ENCODE measurements at regions not wholly inside any gene's neighbourhood (a gene's known extent, or its start where the extent isn't known, plus 50 kb on each side); places are given as distances from the start of the nearest gene placed in this dataset.

GRCh38 chr2:156812496-156812895 is 376.3 kb downstream of the GPD2 start:
- Histone ChIP-seq H3K4me1 (ENCODE audit: control insufficient read depth in 2 of 2, insufficient read depth in 1 of 2, low read depth in 1 of 2, low read length in 2 of 2) (no peaks in the 10 kb centered on the region), H4K8ac (ENCODE audit: low read depth, low read length) (no peak overlapping the region), H3K9me3 (replicated peaks in 1 of 2; ENCODE audit: control insufficient read depth in 2 of 2, insufficient read depth in 1 of 2, low read depth in 1 of 2, low read length in 2 of 2) (no peaks in the 10 kb centered on the region), H3K27ac (replicated peaks; ENCODE audit: low read length) (no peak overlapping the region), H3K4ac (ENCODE audit: low read length) (no peak overlapping the region), H3K79me1 (ENCODE audit: low read depth, low read length) (no peaks in the 10 kb centered on the region), H2AK5ac (ENCODE audit: low read depth, low read length) (no peak overlapping the region), H2BK120ac (ENCODE audit: low read depth, low read length) (no peak overlapping the region), H2BK15ac (ENCODE audit: low read length) (no peak overlapping the region), H3K18ac (ENCODE audit: low read length) (no peak overlapping the region), H3K9ac (ENCODE audit: low read depth, low read length, poor library complexity) (no peak overlapping the region), H3K14ac (ENCODE audit: low read length) (no peak overlapping the region), H2AFZ (ENCODE audit: low read length) (no peak overlapping the region), H2BK5ac (ENCODE audit: low read length) (no peak overlapping the region), H3K4me2 (ENCODE audit: insufficient read depth, low read length, poor library complexity, severe bottlenecking) (no peak overlapping the region), H3K4me3 (ENCODE audit: low read length in 2 of 2) (no peak overlapping the region), H3K27me3 (ENCODE audit: control insufficient read depth in 3 of 3, insufficient read depth in 3 of 3, low read depth in 1 of 3, low read length in 3 of 3) (no peaks in the 10 kb centered on the region), H3K36me3 (replicated peaks in 1 of 2; ENCODE audit: control insufficient read depth in 2 of 2, insufficient read depth in 2 of 2, low read length in 2 of 2) (no peaks in the 10 kb centered on the region), H2BK12ac (ENCODE audit: low read length) (no peak overlapping the region), H3K23ac (ENCODE audit: low read depth, low read length, poor library complexity) (no peak overlapping the region), H4K91ac (ENCODE audit: low read depth, low read length, poor library complexity) (no peak overlapping the region)
- no peak for DNase-seq (ENCODE audit: low spot score)
- no CpG with 5 or more reads among the region's 1 CpG for WGBS, 2 donors (ENCODE audit: extremely low coverage in 2 of 2, insufficient read length in 2 of 2, insufficient replicate concordance in 1 of 2)

- Histone ChIP-seq H3K36me3 (replicated peaks in 1 of 2; ENCODE audit: control insufficient read depth in 2 of 2, insufficient read depth in 2 of 2, low read length in 2 of 2) (no peaks in the 10 kb centered on the region), H3K4me1 (ENCODE audit: control insufficient read depth in 2 of 2, insufficient read depth in 1 of 2, low read depth in 1 of 2, low read length in 2 of 2) (no peaks in the 10 kb centered on the region), H3K4me3 (ENCODE audit: low read length in 2 of 2) (no peak overlapping the region), H4K91ac (ENCODE audit: low read depth, low read length, poor library complexity) (no peak overlapping the region), H2BK120ac (ENCODE audit: low read depth, low read length) (no peak overlapping the region), H3K14ac (ENCODE audit: low read length) (no peak overlapping the region), H2BK15ac (ENCODE audit: low read length) (no peak overlapping the region), H3K79me1 (ENCODE audit: low read depth, low read length) (no peaks in the 10 kb centered on the region), H3K4me2 (ENCODE audit: insufficient read depth, low read length, poor library complexity, severe bottlenecking) (no peak overlapping the region), H4K8ac (ENCODE audit: low read depth, low read length) (no peak overlapping the region), H3K27ac (replicated peaks; ENCODE audit: low read length) (no peak overlapping the region), H3K27me3 (ENCODE audit: control insufficient read depth in 3 of 3, insufficient read depth in 3 of 3, low read depth in 1 of 3, low read length in 3 of 3) (no peaks in the 10 kb centered on the region), H3K9me3 (replicated peaks in 1 of 2; ENCODE audit: control insufficient read depth in 2 of 2, insufficient read depth in 1 of 2, low read depth in 1 of 2, low read length in 2 of 2) (no peaks in the 10 kb centered on the region), H3K23ac (ENCODE audit: low read depth, low read length, poor library complexity) (no peak overlapping the region), H2AFZ (ENCODE audit: low read length) (no peak overlapping the region), H3K4ac (ENCODE audit: low read length) (no peak overlapping the region), H2BK12ac (ENCODE audit: low read length) (no peak overlapping the region), H3K9ac (ENCODE audit: low read depth, low read length, poor library complexity) (no peak overlapping the region), H2BK5ac (ENCODE audit: low read length) (no peak overlapping the region), H3K18ac (ENCODE audit: low read length) (no peak overlapping the region), H2AK5ac (ENCODE audit: low read depth, low read length) (no peak overlapping the region)
- WGBS, 2 donors (ENCODE audit: extremely low coverage in 2 of 2, insufficient read length in 2 of 2, insufficient replicate concordance in 1 of 2) = no CpG with 5 or more reads among the region's 1 CpG
- DNase-seq (ENCODE audit: low spot score) = no peak
Observed at GRCh38 chr2:156817430-156817829, 381.3 kb downstream of the GPD2 start.

DNA sequence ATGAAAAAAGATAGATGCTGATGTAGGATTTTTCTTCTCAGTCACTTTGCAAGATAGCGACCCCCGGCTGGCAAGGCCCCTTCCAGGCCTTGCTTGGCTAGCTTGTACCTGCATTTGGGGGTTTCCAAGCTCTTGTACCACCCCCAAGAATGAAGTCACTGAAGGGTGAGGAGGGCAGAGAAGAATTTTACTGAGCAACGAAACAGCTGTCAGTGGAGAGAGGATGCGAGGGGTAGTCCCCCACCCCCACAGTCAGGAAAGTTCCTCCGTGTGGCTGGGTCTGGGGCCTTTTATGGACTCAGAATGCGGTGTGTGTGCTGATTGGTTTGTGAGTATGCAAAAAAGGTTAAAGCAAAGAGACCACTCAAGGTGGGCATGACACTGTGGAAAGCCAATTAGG is 382.0 kb downstream of the GPD2 start:
- Histone ChIP-seq H3K79me1 (ENCODE audit: low read depth, low read length) (no peaks in the 10 kb centered on the region), H3K14ac (ENCODE audit: low read length) (no peak overlapping the region), H3K36me3 (replicated peaks in 1 of 2; ENCODE audit: control insufficient read depth in 2 of 2, insufficient read depth in 2 of 2, low read length in 2 of 2) (no peaks in the 10 kb centered on the region), H3K23ac (ENCODE audit: low read depth, low read length, poor library complexity) (no peak overlapping the region), H3K18ac (ENCODE audit: low read length) (no peak overlapping the region), H3K27me3 (ENCODE audit: control insufficient read depth in 3 of 3, insufficient read depth in 3 of 3, low read depth in 1 of 3, low read length in 3 of 3) (no peaks in the 10 kb centered on the region), H2BK5ac (ENCODE audit: low read length) (no peak overlapping the region), H2AFZ (ENCODE audit: low read length) (no peak overlapping the region), H3K27ac (replicated peaks; ENCODE audit: low read length) (no peak overlapping the region), H2AK5ac (ENCODE audit: low read depth, low read length) (no peak overlapping the region), H3K9ac (ENCODE audit: low read depth, low read length, poor library complexity) (no peak overlapping the region), H3K4me1 (ENCODE audit: control insufficient read depth in 2 of 2, insufficient read depth in 1 of 2, low read depth in 1 of 2, low read length in 2 of 2) (no peaks in the 10 kb centered on the region), H3K4ac (ENCODE audit: low read length) (no peak overlapping the region), H2BK120ac (ENCODE audit: low read depth, low read length) (no peak overlapping the region), H3K9me3 (replicated peaks in 1 of 2; ENCODE audit: control insufficient read depth in 2 of 2, insufficient read depth in 1 of 2, low read depth in 1 of 2, low read length in 2 of 2) (no peaks in the 10 kb centered on the region), H2BK12ac (ENCODE audit: low read length) (no peak overlapping the region), H2BK15ac (ENCODE audit: low read length) (no peak overlapping the region), H3K4me2 (ENCODE audit: insufficient read depth, low read length, poor library complexity, severe bottlenecking) (no peak overlapping the region), H4K8ac (ENCODE audit: low read depth, low read length) (no peak overlapping the region), H3K4me3 (ENCODE audit: low read length in 2 of 2) (no peak overlapping the region), H4K91ac (ENCODE audit: low read depth, low read length, poor library complexity) (no peak overlapping the region)
- no peak for DNase-seq (ENCODE audit: low spot score)
- no CpG with 5 or more reads among the region's 6 CpGs for WGBS, 2 donors (ENCODE audit: extremely low coverage in 2 of 2, insufficient read length in 2 of 2, insufficient replicate concordance in 1 of 2)

DNA sequence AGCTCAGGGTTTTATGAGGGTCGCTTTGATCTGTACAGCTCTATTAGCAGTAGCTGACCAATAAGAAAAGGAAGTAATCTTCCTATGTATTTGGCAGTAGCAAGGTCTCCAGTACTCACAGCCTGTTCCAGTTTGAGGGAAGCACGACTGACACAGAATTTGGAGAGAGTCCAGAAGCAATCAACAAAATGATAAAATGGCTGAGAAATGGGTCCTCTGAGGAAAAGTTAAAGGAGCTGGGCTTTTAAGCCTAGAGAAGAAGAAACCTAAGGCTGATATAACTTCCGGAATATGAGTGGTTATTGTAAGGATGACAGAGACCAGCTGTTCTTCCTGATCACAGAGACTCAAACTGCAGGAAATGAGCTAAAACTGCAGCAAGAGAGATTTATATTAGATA is 382.8 kb downstream of the GPD2 start:
- H3K23ac ChIP-seq (ENCODE audit: low read depth, low read length, poor library complexity) = no peak overlapping the region
- H4K91ac ChIP-seq (ENCODE audit: low read depth, low read length, poor library complexity) = no peak overlapping the region
- WGBS, 2 donors (ENCODE audit: extremely low coverage in 2 of 2, insufficient read length in 2 of 2, insufficient replicate concordance in 1 of 2) = no CpG with 5 or more reads among the region's 3 CpGs
- no peaks in the 10 kb centered on the region for H3K36me3 ChIP-seq (replicated peaks in 1 of 2; ENCODE audit: control insufficient read depth in 2 of 2, insufficient read depth in 2 of 2, low read length in 2 of 2)
- H3K79me1 ChIP-seq (ENCODE audit: low read depth, low read length) = no peaks in the 10 kb centered on the region
- no peak overlapping the region for H2AK5ac ChIP-seq (ENCODE audit: low read depth, low read length)
- no peak overlapping the region for H2BK15ac ChIP-seq (ENCODE audit: low read length)
- H3K18ac ChIP-seq (ENCODE audit: low read length) = no peak overlapping the region
- no peak overlapping the region for H3K9ac ChIP-seq (ENCODE audit: low read depth, low read length, poor library complexity)
- no peak overlapping the region for H3K27ac ChIP-seq (replicated peaks; ENCODE audit: low read length)
- H3K4ac ChIP-seq (ENCODE audit: low read length) = no peak overlapping the region
- no peak for DNase-seq (ENCODE audit: low spot score)
- H3K9me3 ChIP-seq (replicated peaks in 1 of 2; ENCODE audit: control insufficient read depth in 2 of 2, insufficient read depth in 1 of 2, low read depth in 1 of 2, low read length in 2 of 2) = no peaks in the 10 kb centered on the region
- H3K14ac ChIP-seq (ENCODE audit: low read length) = no peak overlapping the region
- no peak overlapping the region for H2BK12ac ChIP-seq (ENCODE audit: low read length)
- no peak overlapping the region for H2AFZ ChIP-seq (ENCODE audit: low read length)
- H2BK5ac ChIP-seq (ENCODE audit: low read length) = no peak overlapping the region
- no peak overlapping the region for H3K4me2 ChIP-seq (ENCODE audit: insufficient read depth, low read length, poor library complexity, severe bottlenecking)
- no peak overlapping the region for H2BK120ac ChIP-seq (ENCODE audit: low read depth, low read length)
- H3K4me3 ChIP-seq (ENCODE audit: low read length in 2 of 2) = no peak overlapping the region
- no peaks in the 10 kb centered on the region for H3K4me1 ChIP-seq (ENCODE audit: control insufficient read depth in 2 of 2, insufficient read depth in 1 of 2, low read depth in 1 of 2, low read length in 2 of 2)
- no peak overlapping the region for H4K8ac ChIP-seq (ENCODE audit: low read depth, low read length)
- no peaks in the 10 kb centered on the region for H3K27me3 ChIP-seq (ENCODE audit: control insufficient read depth in 3 of 3, insufficient read depth in 3 of 3, low read depth in 1 of 3, low read length in 3 of 3)
